ENCODE measurements at regions not wholly inside any gene's neighbourhood (a gene's known extent, or its start where the extent isn't known, plus 50 kb on each side); places are given as distances from the start of the nearest gene placed in this dataset.

- Mint-ChIP-seq H3K4me3 (no peak overlapping the region), H3K27me3 (ENCODE audit: insufficient read depth, low read depth) (peaks cover 11% of the 10 kb centered on the region), H3K9me3 (no peaks in the 10 kb centered on the region), H3K36me3 (no peaks in the 10 kb centered on the region), H3K4me1 (no peaks in the 10 kb centered on the region), H3K27ac (no peak overlapping the region)
- no peak for DNase-seq (ENCODE audit: low spot score)
- Histone ChIP-seq H3F3A (ENCODE audit: low read depth) (peaks cover 7% of the 10 kb centered on the region), H3K4me1 (no peaks in the 10 kb centered on the region), H4K20me1 (ENCODE audit: low read depth) (no peaks in the 10 kb centered on the region), H3K9me3 (ENCODE audit: low read depth) (no peaks in the 10 kb centered on the region), H3K36me3 (no peaks in the 10 kb centered on the region), H3K27me3 (peaks cover 8% of the 10 kb centered on the region), H3K27ac (no peak overlapping the region), H3K79me2 (ENCODE audit: low read depth) (no peaks in the 10 kb centered on the region), H3K4me2 (no peak overlapping the region), H3K9ac (no peak overlapping the region), H2AFZ (replicated peaks) (no peak overlapping the region), H3K4me3 (no peak overlapping the region)
- no peak for TF ChIP-seq EZH2 (IDR thresholded peaks at IDR 0.05)
- TF ChIP-seq CTCF (IDR thresholded peaks at IDR 0.05): no peak
- no peak for TF ChIP-seq EZH2phosphoT487 (IDR thresholded peaks at IDR 0.05)
These were observed 183.1 kb downstream of the SMAD2 start for GRCh38 chr18:47747260-47747795.

GRCh38 chr18:47746615-47747014 is 183.8 kb downstream of the SMAD2 start:
- H3K4me2 ChIP-seq: no peak overlapping the region
- Mint-ChIP-seq H3K27me3 (ENCODE audit: insufficient read depth, low read depth) (peaks cover 9% of the 10 kb centered on the region), H3K27ac (no peak overlapping the region), H3K4me3 (no peak overlapping the region), H3K36me3 (no peaks in the 10 kb centered on the region), H3K9me3 (no peaks in the 10 kb centered on the region), H3K4me1 (no peaks in the 10 kb centered on the region)
- no peak overlapping the region for H2AFZ ChIP-seq (replicated peaks)
- H3K4me1 ChIP-seq: no peaks in the 10 kb centered on the region
- H3K9ac ChIP-seq: no peak overlapping the region
- H4K20me1 ChIP-seq (ENCODE audit: low read depth): no peaks in the 10 kb centered on the region
- no peak overlapping the region for H3K4me3 ChIP-seq
- TF ChIP-seq CTCF (IDR thresholded peaks at IDR 0.05) (no peak), EZH2 (IDR thresholded peaks at IDR 0.05) (no peak), EZH2phosphoT487 (IDR thresholded peaks at IDR 0.05) (no peak)
- no peaks in the 10 kb centered on the region for H3K36me3 ChIP-seq
- no peaks in the 10 kb centered on the region for H3K79me2 ChIP-seq (ENCODE audit: low read depth)
- peaks cover 7% of the 10 kb centered on the region for H3F3A ChIP-seq (ENCODE audit: low read depth)
- H3K27me3 ChIP-seq: peaks cover 8% of the 10 kb centered on the region
- DNase-seq (ENCODE audit: low spot score): no peak
- H3K9me3 ChIP-seq (ENCODE audit: low read depth): no peaks in the 10 kb centered on the region
- H3K27ac ChIP-seq: no peak overlapping the region

GRCh38 chr18:47745227-47745626 is 185.2 kb downstream of the SMAD2 start:
- H2AFZ ChIP-seq (replicated peaks): no peak overlapping the region
- no peak overlapping the region for H3K4me3 Mint-ChIP-seq
- H3K36me3 ChIP-seq: no peaks in the 10 kb centered on the region
- no peak overlapping the region for H3K27ac ChIP-seq
- H3K4me3 ChIP-seq: no peak overlapping the region
- H3K4me1 Mint-ChIP-seq: no peaks in the 10 kb centered on the region
- no peaks in the 10 kb centered on the region for H4K20me1 ChIP-seq (ENCODE audit: low read depth)
- no peaks in the 10 kb centered on the region for H3K79me2 ChIP-seq (ENCODE audit: low read depth)
- no peak overlapping the region for H3K4me2 ChIP-seq
- H3K36me3 Mint-ChIP-seq: no peaks in the 10 kb centered on the region
- no peak overlapping the region for H3K27ac Mint-ChIP-seq
- peaks cover 12% of the 10 kb centered on the region for H3K27me3 Mint-ChIP-seq (ENCODE audit: insufficient read depth, low read depth)
- DNase-seq (ENCODE audit: low spot score): no peak
- H3K9me3 ChIP-seq (ENCODE audit: low read depth): no peaks in the 10 kb centered on the region
- no peaks in the 10 kb centered on the region for H3K9me3 Mint-ChIP-seq
- TF ChIP-seq EZH2phosphoT487 (IDR thresholded peaks at IDR 0.05): no peak
- no peak for TF ChIP-seq EZH2 (IDR thresholded peaks at IDR 0.05)
- TF ChIP-seq CTCF (IDR thresholded peaks at IDR 0.05): no peak
- H3F3A ChIP-seq (ENCODE audit: low read depth): peaks cover 6% of the 10 kb centered on the region
- no peak overlapping the region for H3K9ac ChIP-seq
- no peaks in the 10 kb centered on the region for H3K4me1 ChIP-seq
- H3K27me3 ChIP-seq: peaks cover 8% of the 10 kb centered on the region
